GM19240 (cell line): ENCODE measurements at regions not wholly inside any gene's neighbourhood (a gene's known extent, or its start where the extent isn't known, plus 50 kb on each side); places are given as distances from the start of the nearest gene placed in this dataset.

Source experiments
- DNase-seq: peaks from one replicate; pipeline ENCODE4 v3.0.0; 2011; ENCODE audit warnings: low spot score; ENCODE audit not compliant: insufficient read length

DNA sequence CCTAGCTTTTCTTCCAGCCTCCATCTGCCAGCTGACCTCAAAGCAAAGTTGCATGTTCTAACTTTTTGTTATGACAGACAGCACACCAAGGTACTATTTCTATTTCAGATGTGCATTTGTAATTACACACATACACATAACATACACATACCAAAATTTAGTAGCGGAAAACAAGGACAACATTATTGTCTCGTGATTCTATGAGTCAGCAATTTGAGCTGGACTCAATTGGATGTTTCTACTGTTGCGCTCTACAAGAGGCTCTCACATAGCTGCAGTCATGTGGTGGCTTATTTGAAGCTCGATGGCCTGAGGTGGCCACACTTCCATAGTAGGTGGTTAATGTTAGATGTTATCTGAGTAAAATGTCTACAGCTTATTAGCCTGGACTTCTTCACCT lies 1010.1 kb upstream of the B3GALT2 start:
- DNase-seq: no peak

DNA sequence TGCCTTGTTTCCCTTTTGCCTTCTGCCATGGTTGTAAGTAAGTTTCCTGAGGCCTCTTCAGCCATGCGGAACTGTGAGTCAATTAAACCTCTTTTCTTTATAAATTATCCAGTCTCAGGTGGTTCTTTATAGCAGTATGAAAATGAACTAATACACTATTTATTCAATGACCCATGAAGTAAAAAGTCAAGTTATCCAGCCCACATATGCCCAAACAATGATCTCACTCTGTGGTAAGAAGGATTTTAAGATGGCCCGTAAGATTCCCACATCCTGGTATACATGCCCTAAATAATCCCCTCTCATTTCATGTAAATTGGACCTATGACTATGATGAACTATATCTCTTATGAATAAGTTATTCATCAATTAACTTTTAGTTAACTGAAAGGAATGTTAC lies 1008.3 kb upstream of the B3GALT2 start:
- no peak for DNase-seq

DNA sequence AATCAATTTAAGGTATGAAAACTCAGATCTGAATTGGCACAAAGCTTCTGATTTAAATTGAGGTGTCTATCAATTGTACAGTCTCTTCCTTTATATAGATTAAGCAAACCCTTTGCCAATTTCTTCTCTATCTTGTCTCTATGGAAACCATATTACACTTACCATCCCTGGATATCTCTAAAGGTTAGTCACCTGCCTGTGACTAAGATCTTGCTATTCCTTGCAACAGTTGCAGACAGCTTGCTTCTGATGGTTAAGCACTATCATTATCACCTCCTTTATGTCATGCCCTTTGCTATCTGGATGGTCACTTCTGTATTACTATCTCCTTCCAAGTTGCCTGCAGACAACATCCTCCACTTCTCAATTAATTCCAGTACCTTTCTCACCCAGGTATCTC lies 998.6 kb upstream of the B3GALT2 start:
- no peak for DNase-seq

DNA sequence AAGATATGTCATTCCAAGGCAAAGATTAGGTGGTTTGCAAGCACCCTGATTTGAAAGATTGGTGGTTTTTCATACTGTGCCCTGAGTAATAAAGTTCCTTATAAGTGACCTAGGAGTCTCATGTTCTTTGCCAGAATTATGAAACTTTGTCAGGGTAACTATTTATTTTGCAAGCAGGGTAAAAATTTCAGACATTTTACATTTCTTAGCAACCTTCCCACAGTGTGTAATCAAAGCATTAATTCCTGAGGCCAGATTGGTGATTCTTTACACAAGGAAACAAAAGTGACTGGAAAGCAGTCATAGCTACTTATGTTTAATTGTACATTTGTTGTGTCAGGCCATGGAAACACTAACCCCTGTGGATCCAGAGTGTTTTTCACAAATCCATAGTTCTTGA lies 998.0 kb upstream of the B3GALT2 start:
- no peak for DNase-seq

DNA sequence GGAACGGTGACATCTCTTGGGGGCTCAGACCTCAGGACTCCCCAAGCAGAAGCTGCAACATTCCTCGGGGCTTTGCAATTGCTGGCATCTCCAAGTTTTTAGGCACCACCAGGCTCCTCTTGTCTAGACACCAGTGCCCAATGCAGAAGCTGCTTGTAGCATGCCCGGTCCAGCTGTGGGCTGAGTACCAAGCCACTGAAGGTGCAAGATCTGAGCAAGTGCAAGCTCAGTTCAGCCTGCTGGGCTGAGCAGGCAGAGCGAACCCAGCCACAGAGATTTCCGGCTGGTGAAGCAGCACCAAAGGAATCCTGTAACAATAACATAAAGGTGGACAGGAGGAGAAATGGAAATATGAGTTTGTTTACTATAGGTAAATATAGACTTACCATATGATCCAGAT lies 995.4 kb upstream of the B3GALT2 start:
- DNase-seq: no peak

DNA sequence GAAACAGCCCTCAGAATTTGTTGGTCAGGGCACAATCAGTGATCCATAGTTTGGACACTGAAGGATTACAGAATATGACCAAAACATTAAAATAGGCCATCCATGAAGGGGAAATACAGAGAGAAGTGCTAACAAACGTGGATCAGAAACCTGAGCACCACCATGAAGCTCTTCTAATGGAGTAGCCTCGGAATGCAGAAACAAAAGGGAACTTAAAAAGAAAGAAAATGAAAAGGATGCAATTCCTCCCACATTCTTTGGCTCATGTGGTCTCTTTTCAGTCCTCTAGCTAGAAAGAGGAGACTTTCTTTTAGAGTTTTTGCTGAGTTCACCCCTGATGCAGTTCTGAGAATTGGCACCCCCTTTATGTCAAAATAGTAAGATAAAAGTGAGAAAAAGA lies 989.8 kb upstream of the B3GALT2 start:
- DNase-seq: no peak

DNA sequence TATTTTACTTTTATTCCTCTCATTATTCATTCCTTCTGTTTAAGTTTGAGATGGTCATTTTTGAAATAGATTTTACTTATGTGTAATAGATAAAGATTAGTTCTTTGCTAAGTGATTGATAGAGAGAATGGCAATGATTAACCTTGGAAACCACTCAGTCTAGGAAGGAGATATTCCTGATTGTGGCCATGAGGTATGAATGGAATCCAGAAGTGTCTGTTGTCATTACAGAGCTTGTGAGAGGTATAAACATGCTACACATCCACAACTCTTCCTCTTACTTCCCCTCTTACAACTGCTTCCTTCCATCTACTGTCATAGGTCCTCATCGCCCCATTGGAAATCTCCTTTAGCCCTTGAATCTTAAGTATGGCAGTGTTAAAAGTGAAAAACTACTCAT lies 988.8 kb upstream of the B3GALT2 start:
- no peak for DNase-seq

DNA sequence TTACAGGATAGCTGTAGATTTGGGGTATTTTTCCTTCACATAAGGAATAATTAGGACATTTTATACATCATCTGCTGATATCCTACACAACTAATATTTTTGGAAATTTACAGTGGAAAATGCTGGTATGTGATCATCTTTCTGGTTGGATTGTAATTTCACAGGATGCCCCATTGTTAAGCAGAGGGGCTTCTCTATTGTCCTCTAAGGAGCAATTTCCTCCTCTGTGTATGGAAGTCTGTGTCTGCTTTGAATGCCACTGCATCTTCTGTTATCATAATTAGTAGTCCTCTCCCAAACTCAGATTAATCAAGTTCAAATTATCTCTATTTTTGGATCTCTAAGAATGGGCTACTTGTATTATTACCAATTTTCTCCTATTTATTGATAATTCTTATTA lies 988.1 kb upstream of the B3GALT2 start:
- no peak for DNase-seq

DNA sequence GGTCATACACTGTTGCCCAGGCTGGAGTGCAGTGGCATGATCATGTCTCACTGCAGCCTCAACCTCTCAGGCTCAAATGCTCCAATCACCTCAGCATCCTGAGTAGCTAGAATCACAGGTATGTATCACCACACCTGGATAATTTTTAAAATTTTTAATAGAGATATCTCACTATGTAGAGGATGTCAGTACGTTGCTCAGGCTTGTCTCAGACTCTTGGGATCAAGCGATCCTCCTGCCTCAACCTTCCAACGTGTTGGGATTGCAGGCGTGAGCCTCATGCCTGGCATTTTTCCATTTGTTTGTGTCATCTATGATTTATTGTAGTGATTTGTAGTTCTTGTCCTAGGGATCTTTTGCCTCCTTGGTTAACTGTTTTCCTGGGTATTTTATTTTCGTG lies 985.2 kb upstream of the B3GALT2 start:
- DNase-seq: no peak

DNA sequence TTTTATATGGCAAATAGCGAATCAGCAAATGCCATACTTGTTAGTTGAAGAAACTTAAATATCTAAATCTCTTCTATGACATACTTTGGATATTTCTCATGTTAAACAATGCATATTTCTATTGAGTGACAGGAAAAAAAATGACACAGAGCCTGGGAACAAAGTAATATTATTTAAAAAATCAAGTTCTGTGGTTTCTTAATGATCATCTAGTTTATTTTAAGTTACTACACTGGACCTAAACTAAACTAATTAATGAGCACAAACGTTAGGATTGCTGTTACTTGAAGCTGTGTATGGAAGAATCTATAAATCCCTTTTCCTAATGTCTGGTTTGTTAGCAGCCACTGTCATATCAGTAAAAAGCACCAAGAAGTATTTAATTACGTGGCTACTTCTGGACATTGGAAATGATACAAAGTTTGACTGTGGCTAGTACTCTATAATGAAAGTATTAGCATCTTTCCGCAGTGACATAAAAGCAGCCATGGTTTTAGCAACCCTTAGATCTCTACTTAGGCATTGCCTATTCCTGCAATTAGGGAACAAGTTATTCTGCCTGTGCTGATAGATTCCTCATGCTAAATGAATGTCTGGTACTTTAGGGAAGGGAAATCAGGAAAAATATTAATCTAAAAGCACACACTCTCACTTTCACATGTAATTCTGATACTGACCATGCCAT lies 981.7 kb upstream of the B3GALT2 start:
- DNase-seq: no peak

DNA sequence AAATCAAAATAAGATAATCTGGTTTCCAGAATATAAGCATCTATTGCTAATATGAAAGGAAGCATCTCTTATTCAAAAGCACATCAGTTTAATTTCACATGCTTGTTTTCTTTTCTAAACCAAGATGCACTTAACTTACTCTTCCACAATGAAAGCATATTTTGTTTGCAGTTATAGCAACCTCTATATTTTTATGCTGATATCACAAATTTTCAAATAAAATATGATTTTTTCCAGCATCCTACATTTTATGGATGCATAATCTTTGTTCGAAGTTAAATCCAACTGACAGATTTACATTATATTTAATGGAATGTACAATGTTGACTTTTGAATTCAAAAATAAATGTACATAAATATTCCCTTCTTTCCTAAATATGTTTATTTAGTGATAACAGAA lies 978.3 kb upstream of the B3GALT2 start:
- DNase-seq: no peak

DNA sequence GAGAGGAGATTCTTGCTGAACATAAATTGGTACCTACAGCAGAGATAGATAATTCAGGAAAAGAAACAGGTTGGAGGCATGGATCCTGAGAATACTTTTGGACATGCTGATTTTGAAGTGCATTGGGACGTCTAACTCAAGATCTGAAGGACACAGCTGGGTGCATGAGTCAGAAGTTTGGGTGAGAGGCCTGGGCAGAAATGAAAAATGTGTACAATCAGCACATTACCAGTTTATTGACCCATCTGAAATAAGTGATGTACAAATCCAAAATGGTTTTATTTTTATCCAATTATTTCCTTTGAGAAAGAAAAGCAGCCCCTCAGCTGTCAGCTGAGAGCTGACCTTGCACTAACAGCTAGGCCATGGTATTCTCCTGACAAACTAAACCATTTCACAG lies 975.2 kb upstream of the B3GALT2 start:
- DNase-seq: no peak

DNA sequence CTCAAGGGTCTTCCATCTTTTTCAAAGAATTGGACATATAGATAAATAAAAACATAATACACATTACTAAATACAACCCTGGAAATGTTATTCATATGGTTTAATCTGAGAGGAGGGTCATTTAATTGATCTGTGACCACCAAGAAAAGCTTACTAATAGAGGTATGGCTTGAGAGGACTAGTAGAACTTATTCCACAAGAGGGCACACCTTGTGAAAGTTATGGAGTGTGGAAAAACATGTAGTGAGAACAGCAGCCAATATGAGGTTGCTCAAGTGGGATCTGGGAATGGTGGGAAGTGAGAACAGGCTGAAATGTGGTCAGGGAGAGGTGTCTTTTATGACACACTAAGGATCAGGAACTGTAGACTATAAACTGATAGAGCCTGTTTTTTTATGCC lies 973.5 kb upstream of the B3GALT2 start:
- no peak for DNase-seq

DNA sequence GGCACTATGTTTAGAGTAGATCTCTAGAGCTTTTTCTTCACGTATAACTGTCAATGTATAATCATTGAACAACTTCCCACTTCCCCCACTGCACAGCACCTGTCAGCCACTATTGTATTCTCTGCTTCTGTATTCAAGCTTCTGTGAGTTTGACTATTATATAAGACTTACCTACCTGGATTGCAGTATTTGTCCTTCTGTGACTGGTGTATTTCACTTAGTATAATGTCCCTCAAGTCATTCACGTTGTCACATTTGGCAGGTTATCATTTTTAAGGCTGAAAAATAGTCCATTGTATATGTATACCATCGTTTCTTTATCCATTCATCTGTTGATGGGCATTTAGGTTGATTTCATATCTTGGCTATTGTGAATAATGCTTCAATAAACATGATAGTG lies 969.5 kb upstream of the B3GALT2 start:
- no peak for DNase-seq

DNA sequence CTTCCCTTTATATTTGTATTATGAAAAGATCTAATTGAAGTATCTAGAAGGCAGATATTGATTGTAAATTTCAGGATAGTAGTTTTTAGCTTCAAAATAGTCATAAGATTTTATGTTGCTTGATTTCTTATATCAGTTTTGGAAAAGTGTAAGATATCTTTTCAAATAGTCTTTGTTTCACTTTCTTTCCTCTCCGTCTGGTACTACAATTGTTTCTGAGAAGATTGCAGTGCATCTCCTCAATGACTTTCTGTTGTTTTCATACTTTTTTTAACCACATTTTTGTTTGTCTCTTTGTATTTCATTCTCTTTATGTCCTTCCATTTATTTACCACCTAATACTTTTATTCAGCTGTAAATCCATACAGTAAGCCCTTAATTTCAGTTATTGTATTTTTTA lies 964.6 kb upstream of the B3GALT2 start:
- DNase-seq: no peak

DNA sequence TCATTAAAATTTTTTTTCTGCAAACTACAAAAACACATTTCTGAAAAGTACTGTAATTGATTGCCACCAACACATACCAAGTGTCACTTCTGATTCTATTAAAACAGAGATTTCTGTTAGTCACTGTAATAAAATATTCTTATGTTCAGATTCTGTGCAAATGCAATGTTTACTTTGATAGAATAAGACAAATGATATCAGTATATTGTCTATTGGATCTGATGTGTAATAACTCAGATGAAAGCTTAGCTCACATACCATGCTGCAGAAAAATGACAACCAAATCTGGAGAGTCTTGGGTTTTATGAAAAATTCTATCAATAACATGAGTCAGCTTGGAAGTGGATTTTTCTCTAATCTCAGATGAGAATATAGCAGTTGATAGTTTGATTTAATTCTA lies 963.8 kb upstream of the B3GALT2 start:
- no peak for DNase-seq

DNA sequence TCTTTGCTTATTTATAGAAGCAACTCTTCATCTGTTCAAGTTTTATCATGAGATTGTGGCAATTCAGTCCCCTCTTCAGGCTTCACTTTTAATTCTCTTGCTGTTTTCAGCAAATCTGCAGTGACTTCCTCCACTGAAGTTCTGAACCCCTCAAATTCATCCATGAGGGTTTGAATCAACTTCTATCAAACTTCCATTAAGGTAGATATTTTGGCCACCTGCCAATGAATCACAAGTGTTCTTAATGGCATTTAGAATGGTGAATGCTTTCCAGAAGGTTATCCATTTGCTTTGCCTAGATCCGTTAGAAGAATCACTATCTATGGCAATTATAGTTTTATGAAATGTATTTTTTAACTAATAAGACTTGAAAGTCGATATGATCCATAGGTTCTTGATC lies 946.7 kb upstream of the B3GALT2 start:
- no peak for DNase-seq

DNA sequence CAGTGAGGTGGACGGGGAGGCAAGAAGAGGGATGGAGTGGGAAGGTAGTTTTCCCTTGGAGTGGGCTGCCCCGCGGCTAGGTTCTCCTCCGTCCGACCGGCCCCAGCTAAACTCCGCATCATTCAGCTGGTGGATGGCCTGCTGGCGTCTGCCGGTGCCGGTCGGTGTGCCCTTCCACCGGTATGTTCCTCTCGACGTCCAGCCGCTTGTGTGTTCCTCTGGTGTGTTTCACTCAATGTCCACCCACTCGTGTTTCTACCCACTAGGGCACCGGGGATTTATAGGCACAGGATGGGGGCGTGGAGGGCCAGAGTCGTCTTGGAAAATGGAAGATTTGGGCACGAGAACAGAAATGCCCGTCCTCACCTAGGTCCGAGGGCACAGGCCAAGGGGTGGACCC lies 931.7 kb upstream of the B3GALT2 start:
- DNase-seq: no peak

DNA sequence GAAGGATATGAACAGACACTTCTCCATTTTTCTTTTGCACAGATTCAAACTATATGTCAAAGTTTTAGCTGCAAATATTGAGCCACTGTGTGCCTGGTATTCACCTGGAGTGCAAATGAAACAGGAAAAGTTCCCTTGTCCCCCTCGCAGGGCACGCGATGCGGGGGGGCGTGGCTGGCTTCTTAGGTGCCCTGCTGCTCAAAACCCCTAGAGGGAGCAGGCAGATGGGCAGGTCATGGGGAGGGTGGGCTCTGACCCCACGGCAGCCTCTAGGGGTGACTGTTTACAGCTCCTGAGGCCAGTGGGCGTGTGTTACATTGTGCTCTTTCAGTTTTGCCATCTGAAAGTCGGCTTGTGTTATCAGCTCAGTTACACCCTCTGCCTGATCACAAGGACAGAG lies 931.2 kb upstream of the B3GALT2 start:
- no peak for DNase-seq

DNA sequence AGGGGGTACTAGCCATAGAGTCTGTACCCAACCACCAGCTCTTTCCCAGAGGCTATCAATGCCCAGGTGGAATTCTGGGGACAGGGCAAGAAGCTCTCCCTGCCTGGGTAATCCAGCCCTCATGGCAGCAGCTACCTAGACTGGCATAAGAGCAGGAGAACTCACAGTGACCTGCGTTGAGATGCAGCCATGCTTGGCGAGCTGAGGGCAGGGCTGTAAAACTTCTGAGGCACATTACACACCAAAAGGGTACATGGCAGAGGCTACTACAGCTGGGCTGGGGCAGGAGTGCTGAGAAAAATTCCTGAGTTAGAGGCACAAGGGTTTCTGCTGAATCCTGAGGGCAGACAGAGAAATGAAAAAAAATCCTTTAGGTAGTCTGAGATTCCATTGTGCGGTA lies 927.9 kb upstream of the B3GALT2 start:
- DNase-seq: no peak

DNA sequence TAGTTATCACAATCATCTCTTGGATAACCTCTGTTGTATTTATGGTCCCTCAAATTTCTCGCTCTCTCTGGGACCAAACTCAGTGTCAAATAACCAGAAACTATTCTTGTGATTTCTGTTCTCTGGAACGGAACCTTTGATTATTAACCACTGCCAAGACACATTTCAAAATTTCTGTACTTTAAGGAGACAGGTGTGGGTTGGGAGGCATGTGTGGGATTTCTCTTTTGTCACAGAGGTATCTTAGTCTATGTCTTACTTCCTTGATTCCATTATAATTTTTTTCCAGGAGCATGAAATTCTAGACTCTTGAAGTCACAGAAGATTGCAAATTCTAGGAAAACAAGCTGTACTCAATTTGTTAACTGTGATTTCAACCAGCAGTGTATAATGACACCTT lies 919.0 kb upstream of the B3GALT2 start:
- no peak for DNase-seq

DNA sequence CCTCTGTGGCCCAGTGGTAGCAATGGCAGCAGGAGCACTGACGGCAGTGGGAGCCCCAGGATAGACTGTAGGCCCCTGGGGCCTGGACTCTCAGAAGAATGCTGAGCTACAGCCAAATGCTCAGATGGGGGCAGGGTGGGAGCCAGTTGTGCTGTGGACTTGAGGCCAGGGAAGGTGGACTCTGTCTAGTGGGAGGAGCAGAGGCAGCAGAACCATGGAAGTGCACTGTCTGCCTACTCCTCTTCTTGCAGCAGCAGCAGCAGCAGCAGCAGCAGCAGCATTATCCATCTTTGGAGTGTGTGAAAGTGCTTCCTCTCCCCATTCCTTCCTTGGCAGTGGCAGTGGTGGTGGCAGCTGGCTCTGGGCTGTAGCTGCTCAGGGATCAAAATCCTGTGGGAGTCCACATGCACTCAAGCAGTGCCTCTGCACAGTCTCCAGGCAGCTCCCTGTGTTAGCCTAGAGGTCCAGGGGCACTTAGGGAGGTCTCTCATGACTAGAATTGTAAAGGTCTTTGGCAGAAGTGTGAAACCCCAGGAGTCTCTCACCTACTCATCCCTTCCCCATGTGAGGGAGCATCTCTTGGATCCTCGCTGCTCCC lies 917.9 kb upstream of the B3GALT2 start:
- no peak for DNase-seq

DNA sequence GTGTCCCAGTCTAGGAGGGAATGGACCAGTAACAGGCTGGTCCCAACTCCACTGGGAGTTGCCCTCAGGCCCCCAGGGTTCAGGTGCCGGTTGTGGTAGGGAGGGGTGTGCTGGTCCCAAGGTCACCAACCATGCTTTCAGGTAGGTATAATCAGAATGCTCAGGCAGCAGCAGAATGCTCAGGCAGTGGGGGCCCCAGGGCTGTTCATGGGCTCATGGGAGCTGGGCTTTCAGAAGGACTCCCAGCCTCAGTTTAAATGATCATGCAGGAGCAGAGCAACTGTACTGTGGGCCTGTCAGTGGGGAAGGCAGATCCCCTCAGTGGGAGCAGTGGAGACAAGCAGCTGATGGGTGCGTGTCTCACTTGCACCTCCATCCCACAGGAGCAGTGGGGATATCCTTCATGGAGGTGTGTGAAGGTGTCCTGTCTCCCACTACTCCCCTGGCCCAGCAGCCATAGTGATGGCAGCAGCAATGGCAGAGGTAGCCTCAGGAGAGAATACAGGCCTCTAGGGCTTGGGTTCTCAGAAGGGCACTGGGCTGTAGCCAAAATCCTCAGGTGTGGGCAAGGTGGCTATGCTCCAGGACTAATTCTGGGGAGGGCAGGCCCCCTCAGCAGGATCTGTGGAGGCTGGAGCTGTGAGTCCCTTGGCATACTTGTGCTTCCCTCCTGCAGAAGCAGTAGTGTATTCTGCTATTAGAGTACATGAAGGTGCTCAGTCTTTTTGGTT lies 917.3 kb upstream of the B3GALT2 start:
- DNase-seq: no peak
